Breast epithelium (tissue), 4 donors: ENCODE measurements at regions not wholly inside any gene's neighbourhood (a gene's known extent, or its start where the extent isn't known, plus 50 kb on each side); places are given as distances from the start of the nearest gene placed in this dataset.

Experiments
- DNase-seq, 2 donors: peaks; one replicate each; pipeline ENCODE4 v3.0.0-alpha.2; 2019; ENCODE audit warnings: low spot score in 2 of 2
- H3K27ac ChIP-seq, 2 donors: fragments of 200-600 bp; sonication (generic) in 1 of 2; one replicate each; pipeline ENCODE4 v1.5.1; 2016 to 2019; ENCODE audit warnings: mild to moderate bottlenecking in 1 of 2
- H3K27me3 ChIP-seq, 2 donors: fragments of 200-600 bp; sonication (generic) in 1 of 2; one replicate each; pipeline versions ENCODE4 v1.5.1 to v1.6.0; 2017 to 2019; ENCODE audit warnings: control low read depth in 1 of 2, mild to moderate bottlenecking in 1 of 2
- H3K36me3 ChIP-seq: fragments of 200-600 bp; one replicate; pipeline ENCODE4 v1.5.1; 2019
- H3K4me1 ChIP-seq, 2 donors: fragments of 200-600 bp; sonication (generic); one replicate each; pipeline ENCODE4 v1.5.1; 2016 to 2019; ENCODE audit warnings: control low read depth in 1 of 2
- H3K4me3 ChIP-seq, 3 donors: fragments of 200-600 bp; sonication (generic); 1 replicate in 2 of 3; 2 replicates in 1 of 3; pipeline ENCODE4 v1.5.1; 2016 to 2019; ENCODE audit warnings: mild to moderate bottlenecking in 3 of 3, moderate library complexity in 2 of 3
- H3K9me3 ChIP-seq, 2 donors: fragments of 200-600 bp; sonication (generic) in 1 of 2; one replicate each; pipeline ENCODE4 v1.5.1; 2016 to 2019; ENCODE audit warnings: control low read depth in 1 of 2
- CTCF ChIP-seq, 3 donors: fragments of 450-650 bp; IDR thresholded peaks; one replicate each; pipeline ENCODE4 v1.5.1; 2016 to 2017; ENCODE audit warnings: antibody characterized with exemption in 3 of 3, mild to moderate bottlenecking in 3 of 3, moderate library complexity in 3 of 3
- POLR2A ChIP-seq: fragments of 450-650 bp; IDR thresholded peaks from one replicate; pipeline ENCODE4 v1.6.1; 2016; ENCODE audit warnings: antibody characterized with exemption, mild to moderate bottlenecking, moderate library complexity
- POLR2AphosphoS5 ChIP-seq, 3 donors: sonication (generic); formaldehyde crosslinking; IDR thresholded peaks; one replicate each; pipeline ENCODE4 v1.6.1; 2017; ENCODE audit warnings: antibody characterized with exemption in 3 of 3
- intact Hi-C: fragments of 100-400 bp; cut with DNase I; formaldehyde crosslinking; loops from one replicate; pipeline ENCODE4 v1.15.1; 2023; ENCODE audit warnings: low total_unique reads

GRCh38 chr4:180465364-180465763 is 1777.8 kb upstream of the TENM3 start:
- Histone ChIP-seq H3K27ac (no peak overlapping the region), H3K9me3 (peaks cover 0 to 4% of the 10 kb centered on the region in 2 donors), H3K36me3 (no peaks in the 10 kb centered on the region), H3K4me1 (no peaks in the 10 kb centered on the region), H3K4me3 (no peak overlapping the region), H3K27me3 (no peaks in the 10 kb centered on the region)
- TF ChIP-seq POLR2A (no peak), POLR2AphosphoS5 (IDR thresholded peaks at IDR 0.05) (no peak), CTCF (IDR thresholded peaks at IDR 0.05) (no peak)
- no peak for DNase-seq
- intact Hi-C loops = no loop called here

DNA sequence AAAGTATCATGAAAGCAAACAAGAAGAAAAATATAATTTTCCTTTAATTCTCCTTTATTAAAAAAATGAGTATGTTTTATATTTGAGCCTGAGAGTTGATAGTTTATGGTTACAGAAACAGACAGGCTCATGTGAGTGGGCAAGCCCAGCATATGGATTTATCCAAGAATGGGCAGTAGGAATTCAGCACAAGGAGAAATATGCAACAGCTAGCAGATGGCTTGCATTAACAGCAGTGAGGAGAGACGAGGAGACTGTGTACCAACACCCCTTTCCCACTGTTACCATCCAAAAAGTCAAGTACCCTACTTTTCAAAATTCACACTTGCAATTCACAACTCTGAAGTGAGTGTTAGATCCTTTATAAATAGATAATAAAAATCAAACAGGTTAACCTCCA is 1760.2 kb upstream of the TENM3 start:
- intact Hi-C loops = no loop called here
- no peak for TF ChIP-seq POLR2A
- H3K4me1 ChIP-seq = no peaks in the 10 kb centered on the region
- H3K4me3 ChIP-seq = no peak overlapping the region
- no peaks in the 10 kb centered on the region for H3K9me3 ChIP-seq
- DNase-seq = no peak
- no peaks in the 10 kb centered on the region for H3K27me3 ChIP-seq
- no peaks in the 10 kb centered on the region for H3K36me3 ChIP-seq
- no peak overlapping the region for H3K27ac ChIP-seq

DNA sequence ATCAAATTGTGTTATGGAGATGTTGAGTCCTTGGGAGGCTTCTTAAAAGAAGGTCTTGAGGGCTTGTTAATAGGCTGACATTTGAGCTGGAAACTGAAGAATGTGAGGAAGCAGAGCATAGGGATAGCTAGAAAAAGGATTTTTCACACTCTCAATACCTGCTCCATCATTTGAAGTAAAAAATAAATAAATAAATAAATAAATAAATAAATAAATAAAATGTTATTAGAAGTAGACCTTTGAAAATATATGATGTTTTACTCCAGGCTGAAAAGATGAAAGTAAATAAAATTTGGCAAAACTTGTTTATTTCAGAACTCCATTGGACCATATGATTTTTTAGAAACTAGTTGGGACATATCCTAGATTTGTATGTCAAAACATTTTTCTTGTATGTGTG is 1757.8 kb upstream of the TENM3 start:
- H3K36me3 ChIP-seq = no peaks in the 10 kb centered on the region
- H3K4me3 ChIP-seq = no peak overlapping the region
- H3K27ac ChIP-seq = no peak overlapping the region
- no peaks in the 10 kb centered on the region for H3K4me1 ChIP-seq
- no peaks in the 10 kb centered on the region for H3K27me3 ChIP-seq
- intact Hi-C loops = no loop called here
- H3K9me3 ChIP-seq = no peaks in the 10 kb centered on the region
- TF ChIP-seq POLR2A = no peak
- no peak for TF ChIP-seq POLR2AphosphoS5 (IDR thresholded peaks at IDR 0.05)
- no peak for TF ChIP-seq CTCF (IDR thresholded peaks at IDR 0.05)
- DNase-seq = no peak

DNA sequence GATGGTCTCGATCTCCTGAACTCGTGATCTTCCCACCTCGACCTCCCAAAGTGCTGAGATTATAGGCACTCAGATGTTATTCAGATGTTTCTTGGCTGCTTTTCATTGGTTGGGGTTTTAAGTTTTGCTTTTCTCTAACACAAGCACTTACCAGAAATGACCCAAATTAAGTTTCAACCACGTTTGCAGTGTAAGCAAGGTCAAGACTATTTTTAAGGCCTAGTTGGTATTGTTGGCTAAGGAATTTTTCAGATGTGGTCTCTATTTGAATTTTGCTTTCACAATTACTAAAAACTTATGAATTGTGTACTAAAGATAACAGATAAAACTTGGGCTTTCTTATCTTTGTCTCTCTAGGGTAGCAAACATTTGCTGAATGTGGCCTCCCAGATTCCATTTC is 1756.9 kb upstream of the TENM3 start:
- Histone ChIP-seq H3K27me3 (no peaks in the 10 kb centered on the region), H3K9me3 (no peaks in the 10 kb centered on the region), H3K27ac (no peak overlapping the region), H3K36me3 (no peaks in the 10 kb centered on the region), H3K4me3 (no peak overlapping the region), H3K4me1 (no peaks in the 10 kb centered on the region)
- DNase-seq = no peak
- no peak for TF ChIP-seq POLR2AphosphoS5 (IDR thresholded peaks at IDR 0.05)
- no peak for TF ChIP-seq POLR2A
- TF ChIP-seq CTCF (IDR thresholded peaks at IDR 0.05) = no peak
- intact Hi-C loops = no loop called here

- Histone ChIP-seq H3K36me3 (no peaks in the 10 kb centered on the region), H3K27me3 (no peaks in the 10 kb centered on the region), H3K9me3 (peaks cover 0 to 3% of the 10 kb centered on the region in 2 donors), H3K27ac (no peak overlapping the region), H3K4me1 (no peaks in the 10 kb centered on the region), H3K4me3 (no peak overlapping the region)
- intact Hi-C loops = no loop called here
- TF ChIP-seq CTCF (IDR thresholded peaks at IDR 0.05) = no peak
- TF ChIP-seq POLR2A = no peak
- no peak for TF ChIP-seq POLR2AphosphoS5 (IDR thresholded peaks at IDR 0.05)
- DNase-seq = no peak
These were observed 1753.4 kb upstream of the TENM3 start for GRCh38 chr4:180489787-180490186.

GRCh38 chr4:180491210-180491609 is 1752.0 kb upstream of the TENM3 start:
- Histone ChIP-seq H3K27me3 (no peaks in the 10 kb centered on the region), H3K9me3 (peaks cover 0 to 3% of the 10 kb centered on the region in 2 donors), H3K4me1 (no peaks in the 10 kb centered on the region), H3K4me3 (no peak overlapping the region), H3K36me3 (no peaks in the 10 kb centered on the region), H3K27ac (no peak overlapping the region)
- TF ChIP-seq CTCF (IDR thresholded peaks at IDR 0.05) (no peak), POLR2AphosphoS5 (IDR thresholded peaks at IDR 0.05) (no peak), POLR2A (no peak)
- intact Hi-C loops = no loop called here
- DNase-seq = no peak
